ENCODE measurements at regions not wholly inside any gene's neighbourhood (a gene's known extent, or its start where the extent isn't known, plus 50 kb on each side); places are given as distances from the start of the nearest gene placed in this dataset.

DNA sequence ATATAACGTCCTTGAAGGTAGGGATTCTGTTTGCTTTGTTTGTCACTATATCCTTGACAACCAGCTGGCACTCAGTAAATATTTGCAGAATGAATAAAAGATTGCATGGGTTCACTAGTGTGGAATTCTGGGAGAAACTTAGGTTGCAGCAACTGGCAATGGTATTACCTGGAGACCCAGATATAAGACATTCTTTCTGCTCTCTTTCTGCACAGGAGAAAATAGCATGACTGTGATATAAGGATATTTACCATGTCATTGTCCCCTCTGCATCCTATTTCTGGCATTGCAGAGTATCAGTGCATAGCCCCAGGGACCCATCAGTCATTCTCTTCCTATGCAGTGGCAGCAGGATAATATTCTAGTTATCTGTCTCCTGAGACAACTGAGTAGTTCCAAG, 308.9 kb upstream of the LRRC7 start:
- DNase-seq (ENCODE audit: insufficient read length, low spot score), result no peak
- TF ChIP-seq POLR2A (IDR thresholded peaks at IDR 0.05; ENCODE audit: low read depth, low read length), result no peak
- no peak for FAIRE-seq

- no peak for TF ChIP-seq POLR2A (IDR thresholded peaks at IDR 0.05; ENCODE audit: low read depth, low read length)
- DNase-seq (ENCODE audit: insufficient read length, low spot score) (no peak), FAIRE-seq (no peak)
Measured at GRCh38 chr1:69263921-69264391, 303.8 kb upstream of the LRRC7 start.

DNA sequence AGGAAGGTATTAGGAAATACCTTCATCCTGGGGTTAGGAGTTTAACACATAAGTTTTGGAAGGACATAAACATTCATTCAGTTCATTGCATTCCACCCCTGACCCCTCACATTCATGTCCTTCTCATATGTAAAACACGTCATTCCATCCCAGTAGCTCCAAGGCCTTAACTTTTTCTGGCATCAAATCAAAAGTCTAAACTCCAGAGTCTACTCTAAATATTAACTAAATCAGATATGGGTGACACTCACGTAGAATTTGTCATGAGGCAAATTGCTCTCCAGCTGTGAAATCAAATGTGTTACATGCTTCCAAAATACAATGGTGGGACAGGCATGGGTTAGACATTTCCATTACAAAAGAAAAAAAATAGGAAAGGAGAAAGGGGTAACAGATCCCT, 298.2 kb upstream of the LRRC7 start:
- FAIRE-seq, result no peak
- TF ChIP-seq POLR2A (IDR thresholded peaks at IDR 0.05; ENCODE audit: low read depth, low read length), result no peak
- no peak for DNase-seq (ENCODE audit: insufficient read length, low spot score)

- FAIRE-seq (no peak), DNase-seq (ENCODE audit: insufficient read length, low spot score) (no peak)
- no peak for TF ChIP-seq POLR2A (IDR thresholded peaks at IDR 0.05; ENCODE audit: low read depth, low read length)
Measured at GRCh38 chr1:69271587-69272125, 296.1 kb upstream of the LRRC7 start.

GRCh38 chr1:69272684-69273083, 295.0 kb upstream of the LRRC7 start:
- TF ChIP-seq POLR2A (IDR thresholded peaks at IDR 0.05; ENCODE audit: low read depth, low read length), result no peak
- FAIRE-seq, result no peak
- DNase-seq (ENCODE audit: insufficient read length, low spot score), result no peak

DNA sequence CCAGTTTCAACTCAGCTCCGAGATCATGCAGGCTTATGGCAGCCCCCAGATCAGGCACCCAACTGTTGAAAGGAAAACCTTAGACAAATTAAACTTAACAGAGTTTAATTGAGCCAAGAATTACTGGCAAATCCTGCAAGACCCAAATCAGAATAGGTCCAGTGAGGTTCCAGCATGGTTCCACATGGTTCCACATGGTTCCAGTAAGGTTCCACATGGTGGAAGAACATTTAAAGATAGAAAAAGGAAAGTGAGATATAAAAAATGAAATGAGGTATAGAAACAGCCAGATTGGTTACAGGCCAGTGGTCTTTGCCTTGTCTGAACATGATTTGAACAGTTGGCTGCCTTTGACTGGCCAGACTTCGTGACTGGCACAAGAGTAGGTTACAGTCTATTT, 288.8 kb upstream of the LRRC7 start:
- no peak for DNase-seq (ENCODE audit: insufficient read length, low spot score)
- FAIRE-seq, result no peak
- TF ChIP-seq POLR2A (IDR thresholded peaks at IDR 0.05; ENCODE audit: low read depth, low read length), result no peak

DNA sequence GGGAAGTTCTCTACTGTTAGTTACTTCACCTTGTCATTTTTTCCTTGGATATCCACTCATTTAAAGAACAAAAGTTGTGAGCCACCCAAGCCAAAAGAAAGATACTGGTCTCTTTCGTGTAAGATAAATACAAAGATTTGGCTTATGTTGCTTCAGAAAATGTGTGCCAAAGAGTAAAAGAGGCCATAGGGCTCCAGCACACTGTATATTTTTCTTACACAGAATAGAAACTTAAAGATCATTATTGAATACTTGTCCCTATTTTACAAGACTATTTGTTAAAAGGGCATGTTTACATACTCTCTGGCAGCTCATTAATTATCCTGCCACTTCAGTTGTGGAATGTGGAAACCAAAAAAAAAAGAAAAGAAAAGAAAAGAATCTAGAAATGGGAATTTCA, 284.2 kb upstream of the LRRC7 start:
- DNase-seq (ENCODE audit: insufficient read length, low spot score) (no peak), FAIRE-seq (no peak)
- TF ChIP-seq POLR2A (IDR thresholded peaks at IDR 0.05; ENCODE audit: low read depth, low read length), result no peak

GRCh38 chr1:69284508-69284907, 283.2 kb upstream of the LRRC7 start:
- FAIRE-seq (no peak), DNase-seq (ENCODE audit: insufficient read length, low spot score) (no peak)
- no peak for TF ChIP-seq POLR2A (IDR thresholded peaks at IDR 0.05; ENCODE audit: low read depth, low read length)

DNA sequence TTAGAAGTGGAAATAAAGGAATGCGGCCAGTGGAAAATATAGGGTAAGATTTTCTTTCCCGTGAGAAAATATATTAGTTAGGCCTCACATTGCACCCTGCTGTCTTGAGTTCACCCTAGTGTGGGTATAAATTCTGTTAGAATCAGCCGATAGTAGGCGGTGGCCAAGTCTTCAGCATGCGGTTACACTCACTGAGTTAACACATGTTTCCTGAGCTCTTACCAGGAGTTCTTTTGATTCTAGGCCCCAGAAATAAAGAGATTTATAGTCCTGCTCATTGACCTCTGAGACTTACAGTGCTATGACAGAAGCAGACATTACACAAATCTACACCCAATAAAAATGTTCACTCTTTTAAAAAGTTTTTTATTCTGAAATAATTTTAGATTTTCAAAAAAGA, 279.3 kb upstream of the LRRC7 start:
- FAIRE-seq (no peak), DNase-seq (ENCODE audit: insufficient read length, low spot score) (no peak)
- TF ChIP-seq POLR2A (IDR thresholded peaks at IDR 0.05; ENCODE audit: low read depth, low read length), result no peak

DNA sequence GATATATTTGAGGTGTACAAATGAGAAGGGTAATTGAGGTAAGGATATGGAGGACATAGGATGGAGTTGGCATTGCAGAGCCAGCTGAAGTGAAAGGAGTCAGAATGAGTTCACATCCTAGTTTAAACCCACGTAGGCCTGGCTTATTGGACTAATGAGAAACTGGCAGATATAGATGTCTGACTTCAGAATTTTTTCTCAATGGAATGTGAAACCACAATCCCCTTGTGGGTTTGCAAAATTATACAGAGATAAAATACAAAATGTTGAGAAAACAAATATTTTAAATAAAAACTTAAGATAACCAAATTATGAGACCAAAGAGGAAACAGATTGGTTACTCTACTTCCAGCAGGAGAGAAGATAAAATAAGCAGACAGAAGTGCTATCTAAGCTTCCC, 277.4 kb upstream of the LRRC7 start:
- DNase-seq (ENCODE audit: insufficient read length, low spot score) (no peak), FAIRE-seq (no peak)
- TF ChIP-seq POLR2A (IDR thresholded peaks at IDR 0.05; ENCODE audit: low read depth, low read length), result no peak

DNA sequence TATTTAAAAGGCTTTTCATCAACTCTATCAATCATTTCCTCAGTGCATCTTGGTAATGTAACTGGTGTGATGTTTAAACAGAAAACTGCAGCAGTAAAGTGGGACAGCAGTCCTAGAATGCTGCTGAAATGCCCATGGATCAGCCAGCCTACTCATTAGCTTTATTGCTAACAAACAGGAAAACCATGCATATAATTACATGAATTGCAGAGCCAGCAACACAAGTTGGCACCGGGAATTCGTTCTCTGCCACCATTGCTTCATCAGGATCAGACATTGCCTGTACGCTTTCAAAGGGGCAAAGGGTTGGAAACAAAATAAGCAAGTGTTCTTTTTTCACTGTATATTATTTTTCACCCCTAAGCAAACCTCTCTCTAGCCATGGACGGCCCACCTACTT, 276.2 kb upstream of the LRRC7 start:
- TF ChIP-seq POLR2A (IDR thresholded peaks at IDR 0.05; ENCODE audit: low read depth, low read length), result no peak
- no peak for DNase-seq (ENCODE audit: insufficient read length, low spot score)
- no peak for FAIRE-seq

DNA sequence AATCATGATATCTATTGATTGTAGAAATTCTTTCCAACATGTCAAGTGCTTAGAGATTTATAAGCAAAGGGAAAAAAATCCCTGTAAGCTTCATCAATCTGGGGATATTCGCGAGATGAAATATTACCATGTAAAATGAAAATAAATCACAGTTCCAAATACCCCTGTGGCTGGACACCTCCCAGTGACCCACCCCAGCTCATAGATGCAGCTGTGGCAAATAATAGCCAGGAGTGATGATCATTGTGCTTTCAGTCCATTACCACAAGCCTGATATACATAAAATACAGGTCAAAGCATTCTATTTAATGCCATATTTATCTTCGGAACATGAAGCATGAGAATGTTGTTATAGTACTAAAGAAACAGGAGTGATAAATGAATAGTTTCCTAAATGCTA, 274.9 kb upstream of the LRRC7 start:
- no peak for DNase-seq (ENCODE audit: insufficient read length, low spot score)
- no peak for TF ChIP-seq POLR2A (IDR thresholded peaks at IDR 0.05; ENCODE audit: low read depth, low read length)
- no peak for FAIRE-seq

DNA sequence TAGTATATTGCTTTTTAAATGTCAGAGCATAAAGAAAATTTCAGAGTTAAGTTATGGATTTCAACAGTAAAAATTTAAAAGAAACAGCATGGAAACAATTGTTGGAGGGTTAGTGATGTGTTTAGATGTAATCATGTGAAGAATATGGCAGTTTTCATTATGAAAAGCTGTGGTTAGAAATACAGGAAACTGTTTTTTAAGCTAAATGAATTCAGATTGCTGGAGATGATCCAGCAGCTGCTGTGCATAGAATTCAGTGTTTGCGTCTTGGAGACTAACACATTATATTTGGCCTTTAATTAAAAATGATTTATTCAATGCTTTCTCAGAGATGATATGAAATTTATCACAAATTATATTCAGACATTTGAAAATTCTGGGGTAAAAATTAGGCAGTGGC, 273.6 kb upstream of the LRRC7 start:
- DNase-seq (ENCODE audit: insufficient read length, low spot score) (no peak), FAIRE-seq (no peak)
- TF ChIP-seq POLR2A (IDR thresholded peaks at IDR 0.05; ENCODE audit: low read depth, low read length), result no peak

DNA sequence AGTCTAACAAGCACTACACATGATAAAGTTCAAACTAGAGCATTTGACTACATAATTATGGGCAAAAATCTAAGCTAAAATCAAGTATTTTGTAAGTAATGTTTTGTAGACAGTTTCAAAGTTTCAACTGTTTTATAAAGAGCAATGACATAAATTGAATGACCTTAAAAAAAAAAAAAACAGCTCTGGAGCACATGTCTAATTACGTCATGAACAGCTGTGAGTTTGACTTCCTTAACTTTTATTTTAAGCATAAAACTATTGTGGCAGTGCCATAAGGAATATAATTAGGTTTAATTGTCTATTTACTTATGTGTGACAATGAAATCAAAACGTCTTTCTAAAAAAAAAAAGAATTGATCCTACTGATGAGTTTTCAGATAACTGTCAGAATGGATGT, 272.5 kb upstream of the LRRC7 start:
- TF ChIP-seq POLR2A (IDR thresholded peaks at IDR 0.05; ENCODE audit: low read depth, low read length), result no peak
- FAIRE-seq, result no peak
- no peak for DNase-seq (ENCODE audit: insufficient read length, low spot score)

- DNase-seq (ENCODE audit: insufficient read length, low spot score) (no peak), FAIRE-seq (no peak)
- TF ChIP-seq POLR2A (IDR thresholded peaks at IDR 0.05; ENCODE audit: low read depth, low read length), result no peak
Measured at GRCh38 chr1:69305621-69306020, 262.1 kb upstream of the LRRC7 start.

Data from H54 (cell line).